ENCODE measurements at regions not wholly inside any gene's neighbourhood (a gene's known extent, or its start where the extent isn't known, plus 50 kb on each side); places are given as distances from the start of the nearest gene placed in this dataset.

DNA sequence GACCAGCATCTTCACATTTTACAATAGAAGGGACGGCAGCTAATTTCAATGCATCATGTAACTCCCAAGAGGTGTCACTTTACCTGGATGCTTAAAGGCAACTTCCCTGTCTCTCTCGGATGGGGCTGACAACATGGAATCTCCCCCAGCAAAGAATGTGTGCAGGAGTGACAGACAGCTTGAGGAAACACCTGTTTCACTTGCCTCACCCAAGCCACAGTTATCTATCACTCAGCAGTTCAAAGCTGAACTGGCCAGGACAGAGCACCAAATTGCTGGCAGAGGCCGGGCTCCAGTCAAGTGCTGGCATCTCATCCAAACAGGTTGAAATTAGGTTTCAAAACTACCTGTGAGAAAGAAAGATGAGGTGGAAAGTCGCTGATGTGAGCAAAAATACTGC, 538.0 kb upstream of the PLXNA2 start:
- in situ Hi-C loops (cut with MboI; ENCODE audit: low pct_ligation_motif_present in 1 of 4, low pct_unique_long_range_greater_than_20kb in 1 of 4, low sequenced_read_pairs in 3 of 4) (no loop called here), intact Hi-C loops (cut with DNase I; ENCODE audit: low total_unique reads) (no loop called here)
- no peaks in the 10 kb centered on the region for H3K36me3 ChIP-seq
- H3K9me3 ChIP-seq: no peaks in the 10 kb centered on the region
- H3K4me1 ChIP-seq: no peaks in the 10 kb centered on the region
- 60 to 73% methylated on average over 2 to 4 of the region's 4 CpGs for WGBS, 2 donors (ENCODE audit: low coverage in 1 of 2)
- no peak for DNase-seq
- H3K4me3 ChIP-seq: no peak overlapping the region
- TF ChIP-seq POLR2A (IDR thresholded peaks at IDR 0.05) (no peak), EP300 (IDR thresholded peaks at IDR 0.05; ENCODE audit: low read depth) (no peak), POLR2AphosphoS5 (IDR thresholded peaks at IDR 0.05) (no peak)
- TF ChIP-seq, protein P1, sequence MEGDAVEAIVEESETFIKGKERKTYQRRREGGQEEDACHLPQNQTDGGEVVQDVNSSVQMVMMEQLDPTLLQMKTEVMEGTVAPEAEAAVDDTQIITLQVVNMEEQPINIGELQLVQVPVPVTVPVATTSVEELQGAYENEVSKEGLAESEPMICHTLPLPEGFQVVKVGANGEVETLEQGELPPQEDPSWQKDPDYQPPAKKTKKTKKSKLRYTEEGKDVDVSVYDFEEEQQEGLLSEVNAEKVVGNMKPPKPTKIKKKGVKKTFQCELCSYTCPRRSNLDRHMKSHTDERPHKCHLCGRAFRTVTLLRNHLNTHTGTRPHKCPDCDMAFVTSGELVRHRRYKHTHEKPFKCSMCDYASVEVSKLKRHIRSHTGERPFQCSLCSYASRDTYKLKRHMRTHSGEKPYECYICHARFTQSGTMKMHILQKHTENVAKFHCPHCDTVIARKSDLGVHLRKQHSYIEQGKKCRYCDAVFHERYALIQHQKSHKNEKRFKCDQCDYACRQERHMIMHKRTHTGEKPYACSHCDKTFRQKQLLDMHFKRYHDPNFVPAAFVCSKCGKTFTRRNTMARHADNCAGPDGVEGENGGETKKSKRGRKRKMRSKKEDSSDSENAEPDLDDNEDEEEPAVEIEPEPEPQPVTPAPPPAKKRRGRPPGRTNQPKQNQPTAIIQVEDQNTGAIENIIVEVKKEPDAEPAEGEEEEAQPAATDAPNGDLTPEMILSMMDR (IDR thresholded peaks at IDR 0.05): no peak
- no peaks in the 10 kb centered on the region for H3K27me3 ChIP-seq
- H3K27ac ChIP-seq: no peak overlapping the region

DNA sequence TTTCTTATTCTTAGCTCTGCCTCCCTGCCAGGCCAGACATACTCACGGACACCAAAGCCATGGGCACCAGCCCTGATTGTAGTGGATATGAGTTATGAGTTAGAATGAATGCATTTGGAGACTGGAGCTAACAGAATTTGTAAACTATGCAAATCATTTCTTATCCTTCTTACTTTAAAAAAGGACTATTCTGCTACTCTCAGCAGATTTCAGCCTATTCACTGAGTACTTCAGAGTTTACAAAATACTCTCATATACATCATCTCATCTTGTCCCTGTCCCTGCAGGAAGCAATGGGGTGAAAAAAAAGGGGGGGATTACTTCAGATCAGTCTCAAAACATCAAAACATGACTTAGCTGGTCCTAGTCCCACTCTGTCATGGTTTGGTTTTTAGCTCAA, 541.4 kb upstream of the PLXNA2 start:
- Histone ChIP-seq H3K4me3 (no peak overlapping the region), H3K36me3 (no peaks in the 10 kb centered on the region), H3K27me3 (no peaks in the 10 kb centered on the region), H3K27ac (no peak overlapping the region), H3K9me3 (no peaks in the 10 kb centered on the region), H3K4me1 (no peaks in the 10 kb centered on the region)
- intact Hi-C loops (cut with DNase I; ENCODE audit: low total_unique reads): no loop called here
- WGBS, 2 donors (ENCODE audit: low coverage in 1 of 2): 68 to 80% methylated on average over 1 of the region's 1 CpG
- in situ Hi-C loops (cut with MboI; ENCODE audit: low pct_ligation_motif_present in 1 of 4, low pct_unique_long_range_greater_than_20kb in 1 of 4, low sequenced_read_pairs in 3 of 4): no loop called here
- TF ChIP-seq POLR2A (IDR thresholded peaks at IDR 0.05) (no peak), POLR2AphosphoS5 (IDR thresholded peaks at IDR 0.05) (no peak), EP300 (IDR thresholded peaks at IDR 0.05; ENCODE audit: low read depth) (no peak)
- TF ChIP-seq, protein P1 (IDR thresholded peaks at IDR 0.05): no peak
- DNase-seq: no peak

DNA sequence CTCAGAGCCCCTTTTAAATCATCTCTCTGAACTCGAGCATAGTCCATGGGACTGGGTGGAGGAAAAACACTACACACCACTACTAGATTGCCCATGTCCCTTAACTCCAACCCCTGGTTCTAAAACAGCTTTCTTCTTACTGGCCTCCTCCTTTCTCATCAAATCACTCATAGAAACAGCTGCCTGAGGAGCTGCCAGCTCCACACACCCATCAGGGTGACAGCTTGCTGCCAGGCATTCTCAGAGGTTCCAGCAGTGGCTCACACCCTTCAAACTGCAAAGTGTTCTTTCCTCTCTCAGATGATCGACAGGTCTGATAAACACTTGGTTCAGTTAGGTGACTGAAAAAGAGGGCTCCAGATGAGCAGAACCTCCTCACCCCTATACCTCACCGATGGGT, 543.0 kb upstream of the PLXNA2 start:
- Histone ChIP-seq H3K9me3 (no peaks in the 10 kb centered on the region), H3K4me1 (no peaks in the 10 kb centered on the region), H3K4me3 (no peak overlapping the region), H3K27ac (no peak overlapping the region), H3K27me3 (no peaks in the 10 kb centered on the region), H3K36me3 (no peaks in the 10 kb centered on the region)
- intact Hi-C loops (cut with DNase I; ENCODE audit: low total_unique reads) (no loop called here), in situ Hi-C loops (cut with MboI; ENCODE audit: low pct_ligation_motif_present in 1 of 4, low pct_unique_long_range_greater_than_20kb in 1 of 4, low sequenced_read_pairs in 3 of 4) (no loop called here)
- no peak for DNase-seq
- TF ChIP-seq, protein P1 (IDR thresholded peaks at IDR 0.05): no peak
- TF ChIP-seq POLR2A (IDR thresholded peaks at IDR 0.05) (no peak), POLR2AphosphoS5 (IDR thresholded peaks at IDR 0.05) (no peak), EP300 (IDR thresholded peaks at IDR 0.05; ENCODE audit: low read depth) (no peak)
- 63 to 100% methylated on average over 1 to 3 of the region's 3 CpGs for WGBS, 2 donors (ENCODE audit: low coverage in 1 of 2)

DNA sequence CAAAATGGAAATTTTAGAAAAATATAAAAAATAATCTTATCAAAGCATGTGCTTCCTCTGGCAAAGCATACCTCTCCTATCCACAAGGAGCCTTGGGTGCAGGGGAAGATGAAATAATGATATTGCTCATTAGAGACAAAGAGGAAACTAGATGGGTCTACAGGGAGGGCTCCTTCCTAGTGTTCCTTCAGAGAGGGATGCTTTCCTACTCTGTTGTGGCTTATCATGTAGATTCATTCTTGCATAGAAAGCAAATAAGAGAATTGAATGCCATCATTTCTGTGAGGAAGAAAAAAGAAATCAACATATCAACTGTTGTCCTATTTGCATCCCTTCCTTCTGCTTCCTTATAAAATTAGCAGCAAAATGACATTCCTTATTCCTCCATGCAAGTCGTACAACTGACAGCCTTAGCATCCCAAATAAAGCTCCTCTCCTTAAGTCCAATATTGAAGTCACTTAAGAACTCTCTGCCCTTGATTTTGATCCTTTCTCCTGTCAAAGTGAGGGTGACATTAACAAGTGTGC, 543.9 kb upstream of the PLXNA2 start:
- TF ChIP-seq POLR2A (IDR thresholded peaks at IDR 0.05): no peak
- TF ChIP-seq, protein P1 (IDR thresholded peaks at IDR 0.05): no peak
- TF ChIP-seq EP300 (IDR thresholded peaks at IDR 0.05; ENCODE audit: low read depth): no peak
- no peak for TF ChIP-seq POLR2AphosphoS5 (IDR thresholded peaks at IDR 0.05)
- intact Hi-C loops (cut with DNase I; ENCODE audit: low total_unique reads): no loop called here
- Histone ChIP-seq H3K4me1 (no peaks in the 10 kb centered on the region), H3K27ac (no peak overlapping the region), H3K27me3 (no peaks in the 10 kb centered on the region), H3K4me3 (no peak overlapping the region), H3K9me3 (no peaks in the 10 kb centered on the region), H3K36me3 (no peaks in the 10 kb centered on the region)
- whole genome bisulfite sequencing, 2 donors (ENCODE audit: low coverage in 1 of 2): 42 to 79% methylated on average over 1 of the region's 1 CpG
- no peak for DNase-seq
- in situ Hi-C loops (cut with MboI; ENCODE audit: low pct_ligation_motif_present in 1 of 4, low pct_unique_long_range_greater_than_20kb in 1 of 4, low sequenced_read_pairs in 3 of 4): no loop called here
